Omental fat pad (tissue), 3 donors: ENCODE measurements at regions not wholly inside any gene's neighbourhood (a gene's known extent, or its start where the extent isn't known, plus 50 kb on each side); places are given as distances from the start of the nearest gene placed in this dataset.

ENCODE experiments used
- ATAC-seq: fragments of 150-250 bp; one replicate; pipeline ENCODE4 v1.9.1; 2016; ENCODE audit warnings: mild to moderate bottlenecking, moderate library complexity; ENCODE audit not compliant: low FRiP score
- DNase-seq: peaks from one replicate; pipeline ENCODE4 v3.0.0-alpha.2; 2019; ENCODE audit warnings: low spot score
- CTCF ChIP-seq, 3 donors: fragments of 450-650 bp; IDR thresholded peaks; one replicate each; pipeline ENCODE4 v1.5.1; 2016 to 2017; ENCODE audit warnings: antibody characterized with exemption in 3 of 3, mild to moderate bottlenecking in 3 of 3, moderate library complexity in 2 of 3

- DNase-seq (no peak), ATAC-seq (no peak)
- no peak for TF ChIP-seq CTCF (IDR thresholded peaks at IDR 0.05)
Measured at GRCh38 chr21:28338701-28339305, 653.9 kb downstream of the LTN1 start.

GRCh38 chr21:28337315-28337714 is 655.4 kb downstream of the LTN1 start:
- no peak for DNase-seq
- no peak for TF ChIP-seq CTCF (IDR thresholded peaks at IDR 0.05)
- ATAC-seq = peak; percentile 17

GRCh38 chr21:28336314-28336713 is 656.4 kb downstream of the LTN1 start:
- TF ChIP-seq CTCF (IDR thresholded peaks at IDR 0.05) = no peak
- peak; percentile 68 for ATAC-seq
- no peak for DNase-seq

- ATAC-seq (peak; percentile 39), DNase-seq (no peak)
- no peak for TF ChIP-seq CTCF (IDR thresholded peaks at IDR 0.05)
Measured at GRCh38 chr21:28334407-28334806, 658.3 kb downstream of the LTN1 start.

- DNase-seq (no peak), ATAC-seq (peak; percentile 71)
- TF ChIP-seq CTCF (IDR thresholded peaks at IDR 0.05) = no peak
Measured at GRCh38 chr21:28333578-28334075, 659.0 kb downstream of the LTN1 start.

- no peak for TF ChIP-seq CTCF (IDR thresholded peaks at IDR 0.05)
- DNase-seq (no peak), ATAC-seq (no peak)
Measured at GRCh38 chr21:28332796-28333195, 659.9 kb downstream of the LTN1 start.

GRCh38 chr21:28325618-28326017 is 667.1 kb downstream of the LTN1 start:
- no peak for TF ChIP-seq CTCF (IDR thresholded peaks at IDR 0.05)
- ATAC-seq (no peak), DNase-seq (no peak)
